Left ventricle myocardium inferior (tissue), 1 donor: ENCODE measurements at regions not wholly inside any gene's neighbourhood (a gene's known extent, or its start where the extent isn't known, plus 50 kb on each side); places are given as distances from the start of the nearest gene placed in this dataset.

Source experiments
- DNase-seq: peaks from one replicate; pipeline ENCODE4 v3.0.0-alpha.2; 2020
- H3K27ac ChIP-seq: fragments of 200-600 bp; replicated peaks from 2 replicates; pipeline ENCODE4 v1.8.0; 2021
- H3K27me3 ChIP-seq: fragments of 200-600 bp; 2 replicates; pipeline ENCODE4 v1.8.0; 2021; ENCODE audit warnings: low read depth
- H3K36me3 ChIP-seq: fragments of 200-600 bp; 2 replicates; pipeline ENCODE4 v1.8.0; 2021
- H3K4me1 ChIP-seq: fragments of 200-600 bp; 2 replicates; pipeline ENCODE4 v1.8.0; 2021
- H3K4me3 ChIP-seq: fragments of 200-600 bp; 2 replicates; pipeline ENCODE4 v1.8.0; 2021; ENCODE audit warnings: mild to moderate bottlenecking, moderate library complexity
- H3K9me3 ChIP-seq: fragments of 200-600 bp; replicated peaks from 2 replicates; pipeline ENCODE4 v1.8.0; 2021
- CTCF ChIP-seq: fragments of 200-600 bp; IDR thresholded peaks from 2 replicates; pipeline ENCODE4 v1.8.0; 2021; ENCODE audit warnings: antibody characterized with exemption, mild to moderate bottlenecking, borderline replicate concordance
- intact Hi-C: fragments of 100-400 bp; cut with micrococcal nuclease; formaldehyde crosslinking; loops from one replicate; pipeline ENCODE4 v1.11.0; 2022
- donor health status: DM: no; HTN: yes; CAD: no; lungs with severe emphysema.

GRCh38 chr12:92416385-92416812 lies 270.8 kb upstream of the BTG1 start:
- no peak for TF ChIP-seq CTCF
- no peak overlapping the region for H3K27ac ChIP-seq
- peaks cover 32% of the 10 kb centered on the region for H3K4me1 ChIP-seq
- H3K36me3 ChIP-seq = no peaks in the 10 kb centered on the region
- no peaks in the 10 kb centered on the region for H3K27me3 ChIP-seq
- H3K4me3 ChIP-seq = no peak overlapping the region
- H3K9me3 ChIP-seq = no peaks in the 10 kb centered on the region
- intact Hi-C loops = no loop called here
- no peak for DNase-seq

GRCh38 chr12:92414170-92415070 lies 268.8 kb upstream of the BTG1 start:
- DNase-seq = no peak
- TF ChIP-seq CTCF = peak; percentile 19
- Histone ChIP-seq H3K27ac (no peak overlapping the region), H3K4me1 (peaks cover 36% of the 10 kb centered on the region), H3K27me3 (no peaks in the 10 kb centered on the region), H3K9me3 (no peaks in the 10 kb centered on the region), H3K36me3 (no peaks in the 10 kb centered on the region), H3K4me3 (no peak overlapping the region)
- intact Hi-C loops = no loop called here

GRCh38 chr12:92413286-92413685 lies 267.6 kb upstream of the BTG1 start:
- Histone ChIP-seq H3K9me3 (no peaks in the 10 kb centered on the region), H3K27ac (no peak overlapping the region), H3K4me3 (no peak overlapping the region), H3K27me3 (no peaks in the 10 kb centered on the region), H3K4me1 (peaks cover 34% of the 10 kb centered on the region), H3K36me3 (no peaks in the 10 kb centered on the region)
- no peak for DNase-seq
- intact Hi-C loops = no loop called here
- TF ChIP-seq CTCF = no peak

- DNase-seq = no peak
- Histone ChIP-seq H3K36me3 (no peaks in the 10 kb centered on the region), H3K27ac (no peak overlapping the region), H3K9me3 (no peaks in the 10 kb centered on the region), H3K4me3 (no peak overlapping the region), H3K4me1 (peaks cover 35% of the 10 kb centered on the region), H3K27me3 (no peaks in the 10 kb centered on the region)
- no peak for TF ChIP-seq CTCF
- intact Hi-C loops = no loop called here
Measured at GRCh38 chr12:92412856-92413255, 267.2 kb upstream of the BTG1 start.

GRCh38 chr12:92411687-92412086 lies 266.0 kb upstream of the BTG1 start:
- DNase-seq = no peak
- Histone ChIP-seq H3K27me3 (no peaks in the 10 kb centered on the region), H3K27ac (peak overlapping the region; percentile 48)

More at GRCh38 chr12:92411687-92412086, 266.0 kb upstream of the BTG1 start:
- no peak for TF ChIP-seq CTCF
- intact Hi-C loops = no loop called here
- Histone ChIP-seq H3K36me3 (no peaks in the 10 kb centered on the region), H3K9me3 (no peaks in the 10 kb centered on the region), H3K4me1 (peaks cover 35% of the 10 kb centered on the region), H3K4me3 (no peak overlapping the region)
